ENCODE measurements at regions not wholly inside any gene's neighbourhood (a gene's known extent, or its start where the extent isn't known, plus 50 kb on each side); places are given as distances from the start of the nearest gene placed in this dataset.

GRCh38 chr6:141349710-141350109 lies 783.0 kb upstream of the GJE1 start:
- TF ChIP-seq CTCF (IDR thresholded peaks at IDR 0.05; ENCODE audit: poor library complexity) (no peak), EZH2 (IDR thresholded peaks at IDR 0.05; ENCODE audit: borderline replicate concordance) (no peak)

Measured in hepatocyte (in vitro differentiated cells).